MCF 10A (cell line): ENCODE measurements at regions not wholly inside any gene's neighbourhood (a gene's known extent, or its start where the extent isn't known, plus 50 kb on each side); places are given as distances from the start of the nearest gene placed in this dataset.

Experiments used
- BruUV-seq: library from RNA; stranded (reverse); fragments of 400-500 nt; replicated peaks from 2 replicates; lab custom pipeline; 2021; lab: Mats Ljungman, UMichigan
- CTCF ChIA-PET: fragments of 300-600 bp; sonication (Branson Sonifier 250); formaldehyde crosslinking; extraction: SDS; loops from one replicate; lab custom pipeline; 2021; ENCODE audit warnings: antibody characterized with exemption, inconsistent platforms; lab: Yijun Ruan, JAX
- POLR2A ChIA-PET: fragments of 300-600, 350-650 bp; sonication (Branson Sonifier 250); formaldehyde crosslinking; extraction: SDS; loops from one replicate; lab custom pipeline; 2020; ENCODE audit warnings: antibody characterized with exemption, inconsistent platforms; lab: Yijun Ruan, JAX
- DNase-seq: peaks from one replicate; pipeline ENCODE4 v3.0.0-alpha.2; 2018; ENCODE audit not compliant: unreplicated experiment
- H3K27ac Mint-ChIP-seq: one replicate; pipeline ENCODE4 v1.8.0; 2022; ENCODE audit warnings: mild to moderate bottlenecking, low read depth, mixed read lengths; ENCODE audit not compliant: unreplicated experiment
- H3K27me3 Mint-ChIP-seq: one replicate; pipeline ENCODE4 v1.8.0; 2022; ENCODE audit warnings: mixed read lengths; ENCODE audit not compliant: insufficient read depth, unreplicated experiment
- H3K36me3 Mint-ChIP-seq: one replicate; pipeline ENCODE4 v1.8.0; 2022; ENCODE audit warnings: mild to moderate bottlenecking, moderate library complexity, mixed read lengths; ENCODE audit not compliant: insufficient read depth, unreplicated experiment
- H3K4me1 Mint-ChIP-seq: one replicate; pipeline ENCODE4 v1.8.0; 2022; ENCODE audit warnings: mixed read lengths; ENCODE audit not compliant: insufficient read depth, unreplicated experiment
- H3K4me3 Mint-ChIP-seq: one replicate; pipeline ENCODE4 v1.8.0; 2022; ENCODE audit warnings: mild to moderate bottlenecking, moderate library complexity, mixed read lengths; ENCODE audit not compliant: unreplicated experiment
- H3K9me3 Mint-ChIP-seq: one replicate; pipeline ENCODE4 v1.8.0; 2022; ENCODE audit warnings: mixed read lengths; ENCODE audit not compliant: unreplicated experiment
- CTCF ChIP-seq: fragments of 200-600 bp; IDR thresholded peaks from one replicate; pipeline ENCODE4 v1.8.0; 2022; ENCODE audit warnings: antibody characterized with exemption, mild to moderate bottlenecking; ENCODE audit not compliant: unreplicated experiment
- intact Hi-C: fragments of 100-400 bp; cut with micrococcal nuclease; formaldehyde crosslinking; loops from 2 replicates; pipeline ENCODE4 v1.14.1; 2022

DNA sequence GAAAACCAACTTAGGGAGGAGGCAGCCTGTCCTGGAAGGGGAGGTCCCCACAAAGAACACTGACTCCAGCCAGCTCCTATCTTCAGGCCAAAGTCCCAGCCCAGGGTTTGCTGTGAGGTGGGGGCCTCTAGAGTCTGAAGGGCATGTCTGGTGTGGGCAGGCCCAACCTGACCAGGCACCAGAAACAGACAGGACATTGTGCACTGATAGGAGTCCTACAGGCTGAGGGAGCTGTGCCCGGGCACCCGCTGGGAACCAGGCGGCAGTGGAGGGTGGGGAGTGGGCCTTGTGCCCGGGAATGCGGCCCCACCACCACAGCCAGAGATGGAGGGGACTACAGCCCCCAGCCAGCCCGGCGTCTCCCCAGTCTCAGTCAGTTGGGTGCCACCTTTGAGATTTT is 161.4 kb downstream of the WNT7A start:
- Mint-ChIP-seq H3K4me1 (no peaks in the 10 kb centered on the region), H3K27me3 (peaks cover 22% of the 10 kb centered on the region)
- CTCF ChIA-PET: no interaction called here

DNA sequence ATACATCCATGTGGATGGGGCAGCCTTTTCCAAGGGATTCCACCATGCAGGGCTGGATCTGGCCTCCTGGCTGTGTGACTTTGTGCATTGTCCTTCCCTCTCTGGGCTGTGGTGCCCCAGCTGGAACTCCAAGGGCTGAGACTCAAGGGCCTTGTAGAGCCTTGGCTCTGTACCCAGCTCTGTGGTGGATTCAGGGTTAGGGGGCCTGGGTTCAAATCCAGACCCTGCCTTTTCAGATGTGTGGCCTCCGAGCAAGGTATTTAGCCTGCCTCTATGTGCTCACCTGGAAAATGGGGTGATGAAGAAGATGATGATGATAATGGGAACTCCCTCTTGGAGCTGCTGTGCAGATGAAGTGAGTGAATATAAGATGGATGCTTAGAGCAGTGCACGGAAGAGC is 161.9 kb downstream of the WNT7A start:
- TF ChIP-seq CTCF: no peak
- CTCF ChIA-PET: interaction anchor here (0.6 kb wide), 1 partner anchor 182 kb away, joined by 3 read pairs; no protein-coding TSS in a partner anchor
- H3K27ac Mint-ChIP-seq: no peak overlapping the region
- BruUV-seq: no TSS peak
- H3K9me3 Mint-ChIP-seq: peaks cover 21% of the 10 kb centered on the region
- no peaks in the 10 kb centered on the region for H3K4me1 Mint-ChIP-seq
- DNase-seq: no peak
- POLR2A ChIA-PET: interaction anchor here (0.7 kb wide), 1 partner anchor 10 kb away, joined by 3 read pairs; no protein-coding TSS in a partner anchor
- no peak overlapping the region for H3K4me3 Mint-ChIP-seq
- H3K27me3 Mint-ChIP-seq: peaks cover 21% of the 10 kb centered on the region
- H3K36me3 Mint-ChIP-seq: no peaks in the 10 kb centered on the region
- intact Hi-C loops: no loop called here

More for the DNA sequence above, 161.4 kb downstream of the WNT7A start:
- intact Hi-C loops: no loop called here
- no TSS peak for BruUV-seq
- Mint-ChIP-seq H3K4me3 (no peak overlapping the region), H3K27ac (no peak overlapping the region), H3K9me3 (peaks cover 19% of the 10 kb centered on the region), H3K36me3 (no peaks in the 10 kb centered on the region)
- POLR2A ChIA-PET: interaction anchor here (0.7 kb wide), 1 partner anchor 455 kb away, joined by 4 read pairs; no protein-coding TSS in a partner anchor
- TF ChIP-seq CTCF: no peak
- DNase-seq: no peak

- Mint-ChIP-seq H3K27me3 (peaks cover 15% of the 10 kb centered on the region), H3K4me1 (no peaks in the 10 kb centered on the region), H3K4me3 (no peak overlapping the region), H3K36me3 (no peaks in the 10 kb centered on the region), H3K27ac (no peak overlapping the region), H3K9me3 (peaks cover 18% of the 10 kb centered on the region)
- TF ChIP-seq CTCF: no peak
- POLR2A ChIA-PET: interaction anchor here (0.7 kb wide), 1 partner anchor 9 kb away, joined by 3 read pairs; no protein-coding TSS in a partner anchor
- BruUV-seq: no TSS peak
- CTCF ChIA-PET: interaction anchor here (0.6 kb wide), 1 partner anchor 183 kb away, joined by 3 read pairs; no protein-coding TSS in a partner anchor
- no peak for DNase-seq
- intact Hi-C loops: no loop called here
Observed at GRCh38 chr3:13717222-13717895, 162.5 kb downstream of the WNT7A start.

DNA sequence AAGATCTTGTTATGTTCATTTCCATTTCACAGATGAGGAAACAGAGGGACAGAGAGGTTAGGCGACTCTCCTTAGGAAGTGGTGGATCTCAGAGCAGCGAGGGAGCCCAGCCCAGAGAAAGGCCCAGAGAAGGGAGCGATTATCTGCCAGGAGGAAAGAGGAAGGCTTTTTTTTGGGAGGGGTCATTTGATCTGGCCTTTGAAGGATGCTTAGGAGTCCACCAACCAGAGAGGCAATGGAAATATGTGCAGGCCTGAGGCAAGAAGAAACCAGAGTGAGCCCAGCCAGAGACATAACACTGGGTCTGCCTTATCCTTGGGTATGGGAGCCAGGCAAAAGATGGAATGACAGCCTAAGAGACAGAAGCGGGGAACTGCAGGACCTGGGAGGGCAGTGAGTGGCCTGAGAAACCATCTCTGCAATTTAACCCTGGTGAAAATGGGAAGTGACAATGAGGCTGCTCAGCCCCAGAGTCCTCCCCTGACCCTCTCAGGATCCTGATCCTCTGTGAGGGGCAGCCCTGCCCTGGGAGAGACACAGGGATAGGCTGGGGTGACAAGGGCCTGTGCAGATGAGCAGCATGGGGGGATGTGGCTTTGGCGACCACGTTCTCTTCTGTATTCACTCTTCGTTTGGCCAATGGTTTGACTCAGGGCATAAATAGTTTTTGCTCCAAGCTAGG is 163.2 kb downstream of the WNT7A start:
- DNase-seq: no peak
- TF ChIP-seq CTCF: no peak
- Mint-ChIP-seq H3K27ac (no peak overlapping the region), H3K4me1 (no peaks in the 10 kb centered on the region), H3K36me3 (no peaks in the 10 kb centered on the region), H3K9me3 (peaks cover 20% of the 10 kb centered on the region), H3K4me3 (no peak overlapping the region), H3K27me3 (peaks cover 18% of the 10 kb centered on the region)
- intact Hi-C loops: no loop called here
- no TSS peak for BruUV-seq
- ChIA-PET POLR2A (no interaction called here), CTCF (interaction anchor here (0.6 kb wide), 1 partner anchor 168 kb away, joined by 3 read pairs; no protein-coding TSS in a partner anchor)
